ENCODE measurements at regions not wholly inside any gene's neighbourhood (a gene's known extent, or its start where the extent isn't known, plus 50 kb on each side); places are given as distances from the start of the nearest gene placed in this dataset.

- Histone ChIP-seq H3K4me3 (ENCODE audit: low read depth in 2 of 2, low read length in 1 of 2) (no peak overlapping the region), H3F3A (replicated peaks; ENCODE audit: insufficient read depth) (no peaks in the 10 kb centered on the region), H3K9me3 (no peaks in the 10 kb centered on the region), H3K36me3 (replicated peaks in 1 of 2; ENCODE audit: control insufficient read depth in 1 of 2, insufficient read depth in 2 of 2, low read length in 1 of 2) (no peaks in the 10 kb centered on the region), H3K4me1 (ENCODE audit: control insufficient read depth in 1 of 2, insufficient read depth in 2 of 2, low read depth in 1 of 2, low read length in 1 of 2) (no peaks in the 10 kb centered on the region; a peak in 1 of 4 replicates), H3K79me2 (ENCODE audit: insufficient read depth) (no peaks in the 10 kb centered on the region), H3K4me2 (no peak overlapping the region), H3K27ac (ENCODE audit: low read depth in 2 of 2, low read length in 1 of 2) (no peak overlapping the region), H2AFZ (ENCODE audit: low read depth) (no peak overlapping the region), H4K20me1 (ENCODE audit: insufficient read depth) (no peaks in the 10 kb centered on the region), H3K9ac (no peak overlapping the region), H3K9me2 (no peaks in the 10 kb centered on the region), H3K27me3 (ENCODE audit: insufficient read depth) (no peaks in the 10 kb centered on the region)
- CTCF ChIA-PET, result interaction anchor here (1.8 kb wide), 1 partner anchor 1471 kb away, joined by 4 read pairs; no protein-coding TSS in a partner anchor
- WGBS (ENCODE audit: low lambda C conversion rate), result 88% methylated on average over 1 of the region's 1 CpG
- DNase-seq, result no peak
- POLR2A ChIA-PET, result no interaction called here
- no peak for TF ChIP-seq REST (IDR thresholded peaks at IDR 0.05; ENCODE audit: low read depth, low read length)
- no peak for TF ChIP-seq TCF12 (IDR thresholded peaks at IDR 0.05)
- TF ChIP-seq YY1 (IDR thresholded peaks at IDR 0.05; ENCODE audit: low read depth), result no peak
- TF ChIP-seq GATA2 (CRISPR knock-in tag; IDR thresholded peaks at IDR 0.05), result no peak
- no peak for TF ChIP-seq FOXM1 (IDR thresholded peaks at IDR 0.05; ENCODE audit: low read depth)
- TF ChIP-seq EZH2phosphoT487 (IDR thresholded peaks at IDR 0.05; ENCODE audit: borderline replicate concordance, low read depth), result no peak
- TF ChIP-seq POLR2AphosphoS5 (IDR thresholded peaks at IDR 0.05; ENCODE audit: low read depth, low read length), result no peak
- no peak for TF ChIP-seq MEF2A (IDR thresholded peaks at IDR 0.05; ENCODE audit: borderline replicate concordance, low read depth)
- TF ChIP-seq JUND (IDR thresholded peaks at IDR 0.05), result no peak
- TF ChIP-seq MXI1 (IDR thresholded peaks at IDR 0.05; ENCODE audit: low read depth, low read length), result no peak
- TF ChIP-seq FOSL2 (IDR thresholded peaks at IDR 0.05; ENCODE audit: borderline replicate concordance, low read depth), result no peak
- TF ChIP-seq FOXJ3 (CRISPR knock-in tag; IDR thresholded peaks at IDR 0.05), result no peak
- TF ChIP-seq ZBTB33 (IDR thresholded peaks at IDR 0.05; ENCODE audit: borderline replicate concordance, low read depth), result no peak
- no peak for TF ChIP-seq RAD21 (IDR thresholded peaks at IDR 0.05; ENCODE audit: low read length)
- TF ChIP-seq CHD2 (IDR thresholded peaks at IDR 0.05; ENCODE audit: low read length, partially characterized antibody), result no peak
- TF ChIP-seq RXRA (IDR thresholded peaks at IDR 0.05; ENCODE audit: borderline replicate concordance, low read depth), result no peak
- no peak for TF ChIP-seq GABPA (IDR thresholded peaks at IDR 0.05; ENCODE audit: low read depth)
- no peak for TF ChIP-seq PBX3 (IDR thresholded peaks at IDR 0.05)
- TF ChIP-seq USF2 (IDR thresholded peaks at IDR 0.05; ENCODE audit: borderline replicate concordance, low read depth, low read length), result no peak
Measured at GRCh38 chr13:58300974-58301681, 669.6 kb downstream of the PCDH17 start.
